ENCODE measurements at regions not wholly inside any gene's neighbourhood (a gene's known extent, or its start where the extent isn't known, plus 50 kb on each side); places are given as distances from the start of the nearest gene placed in this dataset.

- Histone ChIP-seq H3K36me3 (no peaks in the 10 kb centered on the region), H3K9me3 (replicated peaks) (no peaks in the 10 kb centered on the region), H3K4me3 (no peak overlapping the region), H3K27ac (no peak overlapping the region), H3K27me3 (replicated peaks) (no peaks in the 10 kb centered on the region), H3K4me1 (replicated peaks) (peaks cover 9% of the 10 kb centered on the region)
- no peak for DNase-seq (ENCODE audit: low read depth in 1 of 2, low spot score in 2 of 2)
Measured at GRCh38 chrX:68912113-68912512, 83.3 kb downstream of the EFNB1 start.

GRCh38 chrX:68910731-68911428 is 82.1 kb downstream of the EFNB1 start:
- Histone ChIP-seq H3K36me3 (no peaks in the 10 kb centered on the region), H3K27ac (no peak overlapping the region), H3K27me3 (replicated peaks) (no peaks in the 10 kb centered on the region), H3K9me3 (replicated peaks) (no peaks in the 10 kb centered on the region), H3K4me1 (replicated peaks) (peaks cover 9% of the 10 kb centered on the region), H3K4me3 (no peak overlapping the region)
- no peak for DNase-seq (ENCODE audit: low read depth in 1 of 2, low spot score in 2 of 2)

DNA sequence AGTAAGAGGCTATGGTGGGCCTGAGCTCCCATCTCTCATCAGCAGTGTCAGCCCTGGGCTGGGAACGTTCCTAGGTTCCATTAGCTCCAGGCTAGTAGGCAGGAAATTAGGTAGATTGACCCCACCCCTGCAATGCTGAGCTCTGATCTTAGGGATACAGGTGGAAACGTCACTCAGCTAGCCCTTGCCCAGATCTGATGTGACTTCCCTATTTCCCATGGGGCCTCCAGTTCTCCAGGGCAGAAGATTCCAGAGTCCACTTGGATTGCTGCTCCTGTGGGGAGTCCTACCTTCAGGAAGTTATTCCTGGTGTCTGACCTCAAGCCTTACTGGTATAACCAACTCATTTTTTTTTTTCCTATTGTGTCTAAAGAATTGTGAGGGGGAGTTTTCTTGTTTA is 81.1 kb downstream of the EFNB1 start:
- no peaks in the 10 kb centered on the region for H3K27me3 ChIP-seq (replicated peaks)
- no peak for DNase-seq (ENCODE audit: low read depth in 1 of 2, low spot score in 2 of 2)
- peaks cover 8% of the 10 kb centered on the region for H3K4me1 ChIP-seq (replicated peaks)
- no peak overlapping the region for H3K4me3 ChIP-seq
- no peaks in the 10 kb centered on the region for H3K36me3 ChIP-seq
- no peaks in the 10 kb centered on the region for H3K9me3 ChIP-seq (replicated peaks)
- H3K27ac ChIP-seq = no peak overlapping the region

GRCh38 chrX:68908071-68908470 is 79.2 kb downstream of the EFNB1 start:
- H3K27ac ChIP-seq = no peak overlapping the region
- H3K4me1 ChIP-seq (replicated peaks) = no peaks in the 10 kb centered on the region
- no peaks in the 10 kb centered on the region for H3K36me3 ChIP-seq
- no peaks in the 10 kb centered on the region for H3K27me3 ChIP-seq (replicated peaks)
- H3K9me3 ChIP-seq (replicated peaks) = no peaks in the 10 kb centered on the region
- no peak overlapping the region for H3K4me3 ChIP-seq
- no peak for DNase-seq (ENCODE audit: low read depth in 1 of 2, low spot score in 2 of 2)

GRCh38 chrX:68902706-68903504 is 74.1 kb downstream of the EFNB1 start:
- no peaks in the 10 kb centered on the region for H3K27me3 ChIP-seq (replicated peaks)
- H3K36me3 ChIP-seq = no peaks in the 10 kb centered on the region
- DNase-seq (ENCODE audit: low read depth in 1 of 2, low spot score in 2 of 2) = no peak
- no peaks in the 10 kb centered on the region for H3K4me1 ChIP-seq (replicated peaks)
- no peak overlapping the region for H3K4me3 ChIP-seq
- no peaks in the 10 kb centered on the region for H3K9me3 ChIP-seq (replicated peaks)
- H3K27ac ChIP-seq = no peak overlapping the region

DNA sequence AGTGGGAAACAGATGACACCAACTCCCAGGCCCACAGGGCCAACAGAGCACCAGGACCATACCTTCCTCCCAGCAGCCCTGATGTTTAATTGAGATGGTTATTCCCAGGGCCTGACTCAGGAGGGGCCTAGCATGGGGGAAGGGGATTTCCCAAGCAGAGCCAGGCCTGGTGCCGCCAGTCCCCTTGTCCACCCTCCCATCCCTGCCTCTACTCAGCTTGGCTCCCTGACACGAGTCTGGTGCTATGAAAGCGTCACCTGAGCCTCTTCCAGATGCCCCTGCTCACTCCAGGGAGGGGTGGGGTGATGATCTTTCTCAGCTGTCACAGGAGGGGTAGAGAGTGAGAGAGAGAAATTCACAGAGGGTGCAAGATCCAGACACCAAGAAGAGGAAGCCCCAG is 72.7 kb downstream of the EFNB1 start:
- H3K4me1 ChIP-seq (replicated peaks) = no peaks in the 10 kb centered on the region
- H3K4me3 ChIP-seq = no peak overlapping the region
- no peaks in the 10 kb centered on the region for H3K36me3 ChIP-seq
- no peak for DNase-seq (ENCODE audit: low read depth in 1 of 2, low spot score in 2 of 2)
- H3K9me3 ChIP-seq (replicated peaks) = no peaks in the 10 kb centered on the region
- H3K27ac ChIP-seq = no peak overlapping the region
- H3K27me3 ChIP-seq (replicated peaks) = no peaks in the 10 kb centered on the region

DNA sequence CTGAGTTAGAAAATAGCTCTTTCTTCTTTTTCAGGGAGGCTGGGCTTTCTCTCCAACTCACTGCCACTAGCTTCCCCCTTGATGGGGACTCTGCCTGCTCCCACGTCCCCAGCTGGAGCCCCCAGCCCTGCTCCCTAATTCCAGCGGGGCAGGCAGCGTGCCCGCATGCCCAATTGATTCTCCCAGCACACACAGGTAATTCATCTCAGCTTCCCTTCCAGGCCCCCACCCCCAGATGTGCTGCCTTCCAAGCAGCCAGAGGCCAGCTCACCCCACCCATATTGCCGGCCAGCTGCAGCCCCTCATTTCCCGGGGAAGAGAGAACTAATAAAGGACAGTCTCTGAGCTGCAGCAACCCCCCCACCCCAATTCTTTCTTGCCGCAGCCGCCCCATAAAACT is 69.8 kb downstream of the EFNB1 start:
- Histone ChIP-seq H3K36me3 (no peaks in the 10 kb centered on the region), H3K9me3 (replicated peaks) (no peaks in the 10 kb centered on the region), H3K27me3 (replicated peaks) (no peaks in the 10 kb centered on the region), H3K27ac (no peak overlapping the region), H3K4me1 (replicated peaks) (no peaks in the 10 kb centered on the region), H3K4me3 (no peak overlapping the region)
- DNase-seq (ENCODE audit: low read depth in 1 of 2, low spot score in 2 of 2) = no peak

DNA sequence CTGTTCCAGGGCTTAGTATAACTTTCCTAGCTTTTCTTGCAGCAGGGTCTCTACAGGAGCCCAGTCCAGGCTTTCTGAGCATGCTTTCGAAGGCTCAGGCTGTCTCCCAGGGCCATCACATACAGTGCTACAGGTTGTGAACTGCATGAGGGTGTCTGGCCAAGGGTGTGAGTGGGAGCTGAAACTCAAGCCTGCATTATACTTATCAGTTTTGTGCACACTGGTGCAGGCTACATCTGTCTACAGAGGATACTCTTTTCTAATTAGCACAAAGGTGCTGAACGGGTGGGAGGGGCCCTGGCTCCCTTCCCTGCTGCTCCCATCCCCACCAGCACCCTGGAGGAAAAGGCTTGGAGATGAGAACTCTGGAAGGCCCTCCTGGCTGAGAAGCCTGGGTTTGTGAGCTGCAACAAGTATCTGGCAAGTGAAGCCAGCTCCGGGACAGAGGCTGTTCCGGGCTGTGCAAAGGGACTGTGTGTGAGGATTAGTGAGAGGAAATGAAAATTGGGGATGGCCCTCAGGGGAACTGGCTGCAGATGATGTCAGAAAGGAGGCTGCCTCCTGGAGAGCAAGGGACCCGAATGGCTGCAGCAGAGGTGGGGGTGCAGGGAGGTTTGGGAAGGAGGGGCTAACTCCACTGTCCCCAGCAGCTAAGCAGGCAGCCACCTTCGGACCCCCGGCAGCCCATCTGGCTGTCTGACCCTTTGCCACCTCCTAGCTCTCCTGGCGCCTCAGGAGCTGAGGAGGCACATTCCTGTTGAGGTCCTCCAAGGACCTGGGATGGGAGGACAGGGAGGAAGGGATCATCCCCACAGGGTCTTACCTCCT is 68.5 kb downstream of the EFNB1 start:
- no peak for DNase-seq (ENCODE audit: low read depth in 1 of 2, low spot score in 2 of 2)
- no peak overlapping the region for H3K27ac ChIP-seq
- H3K27me3 ChIP-seq (replicated peaks) = no peaks in the 10 kb centered on the region
- H3K36me3 ChIP-seq = no peaks in the 10 kb centered on the region
- H3K4me1 ChIP-seq (replicated peaks) = no peaks in the 10 kb centered on the region
- H3K4me3 ChIP-seq = no peak overlapping the region
- H3K9me3 ChIP-seq (replicated peaks) = no peaks in the 10 kb centered on the region

DNA sequence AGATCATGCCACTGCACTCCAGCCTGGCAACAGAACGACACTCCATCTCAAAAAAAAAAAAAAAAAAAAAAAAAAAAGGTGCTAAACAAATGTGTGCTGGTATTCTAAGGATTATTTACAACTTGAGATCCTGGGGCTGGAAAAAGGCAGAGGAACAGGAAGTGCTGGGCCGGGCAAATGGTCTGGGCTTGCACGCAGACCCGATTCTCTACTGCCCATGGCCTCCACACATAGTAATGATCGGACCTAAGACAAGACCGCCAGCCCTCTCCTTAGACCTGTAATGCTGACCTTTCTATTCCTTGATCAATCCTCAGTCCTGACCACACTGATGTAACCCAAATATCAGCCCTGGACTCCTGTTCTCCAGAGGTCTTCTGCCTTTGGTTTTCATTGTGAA is 67.8 kb downstream of the EFNB1 start:
- Histone ChIP-seq H3K27me3 (replicated peaks) (no peaks in the 10 kb centered on the region), H3K4me3 (no peak overlapping the region), H3K4me1 (replicated peaks) (no peaks in the 10 kb centered on the region), H3K27ac (no peak overlapping the region), H3K9me3 (replicated peaks) (no peaks in the 10 kb centered on the region), H3K36me3 (no peaks in the 10 kb centered on the region)
- DNase-seq (ENCODE audit: low read depth in 1 of 2, low spot score in 2 of 2) = no peak

GRCh38 chrX:68895778-68896177 is 67.0 kb downstream of the EFNB1 start:
- Histone ChIP-seq H3K9me3 (replicated peaks) (no peaks in the 10 kb centered on the region), H3K4me3 (no peak overlapping the region), H3K27ac (no peak overlapping the region), H3K36me3 (no peaks in the 10 kb centered on the region), H3K4me1 (replicated peaks) (no peaks in the 10 kb centered on the region), H3K27me3 (replicated peaks) (no peaks in the 10 kb centered on the region)
- no peak for DNase-seq (ENCODE audit: low read depth in 1 of 2, low spot score in 2 of 2)

DNA sequence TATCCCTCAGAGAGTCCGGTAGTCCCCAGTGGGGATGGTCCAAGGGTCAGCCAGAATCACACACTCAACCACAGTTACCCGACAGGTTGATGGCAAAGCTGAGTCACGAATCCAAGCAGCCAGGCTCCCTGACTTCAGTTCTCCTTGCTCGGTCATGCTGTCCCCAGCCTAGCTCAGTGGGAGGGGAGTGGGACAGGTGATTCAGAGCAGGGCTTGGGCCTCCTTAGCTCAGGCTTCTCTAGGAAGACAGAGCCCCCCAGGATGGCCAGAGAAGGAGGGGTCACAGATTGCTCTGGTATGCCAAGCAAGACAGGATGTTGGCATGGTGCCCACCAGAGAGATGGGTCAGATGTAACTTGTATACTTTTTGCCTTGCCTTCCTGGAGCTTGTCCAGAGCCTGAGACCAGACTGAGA is 66.5 kb downstream of the EFNB1 start:
- H3K4me3 ChIP-seq = no peak overlapping the region
- DNase-seq (ENCODE audit: low read depth in 1 of 2, low spot score in 2 of 2) = peak in 1 of 2 experiments; percentile 2
- no peaks in the 10 kb centered on the region for H3K4me1 ChIP-seq (replicated peaks)
- no peak overlapping the region for H3K27ac ChIP-seq
- no peaks in the 10 kb centered on the region for H3K36me3 ChIP-seq
- no peaks in the 10 kb centered on the region for H3K9me3 ChIP-seq (replicated peaks)
- no peaks in the 10 kb centered on the region for H3K27me3 ChIP-seq (replicated peaks)

- Histone ChIP-seq H3K4me3 (no peak overlapping the region), H3K36me3 (no peaks in the 10 kb centered on the region), H3K9me3 (replicated peaks) (no peaks in the 10 kb centered on the region), H3K27ac (no peak overlapping the region), H3K4me1 (replicated peaks) (no peaks in the 10 kb centered on the region), H3K27me3 (replicated peaks) (no peaks in the 10 kb centered on the region)
- no peak for DNase-seq (ENCODE audit: low read depth in 1 of 2, low spot score in 2 of 2)
Measured at GRCh38 chrX:68894513-68895340, 65.9 kb downstream of the EFNB1 start.

- no peaks in the 10 kb centered on the region for H3K4me1 ChIP-seq (replicated peaks)
- DNase-seq (ENCODE audit: low read depth in 1 of 2, low spot score in 2 of 2) = no peak
Measured at GRCh38 chrX:68894142-68894512, 65.3 kb downstream of the EFNB1 start.

More at GRCh38 chrX:68894142-68894512, 65.3 kb downstream of the EFNB1 start:
- Histone ChIP-seq H3K27me3 (replicated peaks) (no peaks in the 10 kb centered on the region), H3K36me3 (no peaks in the 10 kb centered on the region), H3K9me3 (replicated peaks) (no peaks in the 10 kb centered on the region), H3K27ac (no peak overlapping the region), H3K4me3 (no peak overlapping the region)

All from SJSA1 (cell line).